NCI-H1436 treated with DMSO at 0.1 percent for 48 hours (cell line): ENCODE measurements at regions not wholly inside any gene's neighbourhood (a gene's known extent, or its start where the extent isn't known, plus 50 kb on each side); places are given as distances from the start of the nearest gene placed in this dataset.

ENCODE experiments used
- DNase-seq: peaks from one replicate; lab custom pipeline; 2025; lab: John Stamatoyannopoulos, UW

DNA sequence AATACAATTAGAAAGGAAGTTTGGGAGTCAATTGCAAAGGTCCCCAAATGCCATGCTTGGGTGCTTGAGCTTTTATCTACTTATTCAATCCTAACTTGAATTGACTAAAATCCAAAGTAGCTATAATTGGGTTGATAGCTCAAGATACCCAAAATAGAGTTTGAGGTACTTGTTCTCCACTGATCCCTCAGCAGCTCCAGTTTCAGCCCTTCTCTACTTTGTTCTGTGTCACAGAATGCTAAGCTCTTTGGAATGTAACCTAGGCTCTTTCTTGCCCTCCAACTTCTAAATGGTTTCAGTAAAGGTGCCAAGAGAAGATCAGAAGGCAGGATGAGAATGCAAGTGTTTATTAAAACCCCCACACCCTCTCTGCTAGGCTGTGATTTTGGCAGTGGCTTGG, 251.4 kb upstream of the CLEC14A start:
- no peak for DNase-seq

- no peak for DNase-seq
These were observed 250.0 kb upstream of the CLEC14A start for GRCh38 chr14:38505973-38506249.

DNA sequence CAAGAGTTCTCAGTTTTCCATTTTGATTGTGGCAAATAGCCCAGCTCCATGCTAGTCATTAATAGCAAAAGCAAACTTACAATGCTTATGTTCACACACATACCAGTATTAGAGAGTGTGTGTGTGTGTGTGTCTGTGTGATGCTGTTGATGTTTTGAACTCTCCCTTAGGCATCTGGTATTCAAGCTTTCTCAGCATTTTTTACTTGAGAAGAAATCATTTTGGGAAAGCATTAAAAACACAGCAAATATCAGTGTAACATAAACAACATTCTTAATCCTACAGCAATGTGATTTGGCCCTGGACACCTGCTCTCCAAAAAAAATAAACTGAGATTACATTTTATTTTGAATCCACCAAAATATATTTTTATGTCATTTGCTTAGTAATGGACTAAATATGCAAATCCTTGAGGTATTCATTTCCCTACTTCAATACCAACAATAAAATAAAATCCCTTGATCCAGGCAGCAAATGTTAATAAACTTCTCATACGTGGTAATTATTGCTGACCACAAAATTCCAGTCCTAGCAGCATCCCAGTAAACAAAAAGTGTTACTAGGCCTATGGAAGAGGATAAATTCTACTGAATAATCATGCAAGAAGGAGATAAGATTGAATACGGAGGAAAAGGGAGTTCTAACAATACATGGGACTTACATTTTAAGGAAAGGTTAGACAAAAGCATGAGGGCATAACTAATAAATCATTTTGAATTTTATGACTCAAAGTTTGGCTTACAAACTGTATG, 249.5 kb upstream of the CLEC14A start:
- no peak for DNase-seq

DNA sequence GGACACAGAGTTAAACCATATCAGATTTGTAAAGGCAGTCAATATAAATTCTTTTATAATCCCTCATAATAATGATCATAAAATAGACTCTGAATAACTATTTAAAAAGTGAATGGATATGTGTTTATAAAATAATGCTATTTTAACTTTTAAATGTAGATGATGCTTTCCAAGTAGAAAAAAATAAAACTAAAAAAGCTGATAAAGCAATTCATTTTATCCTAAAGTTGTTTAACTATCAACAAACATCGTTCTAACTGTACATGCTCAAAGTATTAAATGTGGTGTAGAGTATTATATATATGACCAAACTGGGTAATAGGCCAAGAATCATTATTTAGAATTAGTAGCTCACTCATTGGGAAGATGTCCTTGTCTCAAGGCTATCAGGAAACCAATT, 248.3 kb upstream of the CLEC14A start:
- DNase-seq = no peak

- DNase-seq = no peak
These were observed 246.3 kb upstream of the CLEC14A start for GRCh38 chr14:38502239-38502638.

DNA sequence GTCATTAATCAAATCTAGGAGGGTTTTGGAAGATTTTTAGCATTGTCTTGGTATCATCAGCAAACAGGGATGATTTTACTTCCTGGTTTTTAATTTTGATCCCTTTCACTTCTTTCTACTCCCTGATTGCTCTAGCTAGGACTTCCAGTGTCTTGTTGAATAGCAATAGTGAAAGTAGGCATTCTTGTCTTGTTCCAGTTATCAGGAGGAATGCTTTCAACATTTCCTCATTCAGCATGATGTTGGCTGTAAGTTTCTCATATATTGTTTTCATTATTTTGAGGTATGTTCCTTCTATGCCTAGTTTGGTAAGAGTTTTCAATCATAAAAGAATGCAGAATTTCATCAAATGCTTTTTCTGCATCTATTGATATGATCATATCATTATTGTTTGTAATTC, 244.2 kb upstream of the CLEC14A start:
- DNase-seq = no peak

- no peak for DNase-seq
These were observed 240.2 kb upstream of the CLEC14A start for GRCh38 chr14:38496092-38496491.

DNA sequence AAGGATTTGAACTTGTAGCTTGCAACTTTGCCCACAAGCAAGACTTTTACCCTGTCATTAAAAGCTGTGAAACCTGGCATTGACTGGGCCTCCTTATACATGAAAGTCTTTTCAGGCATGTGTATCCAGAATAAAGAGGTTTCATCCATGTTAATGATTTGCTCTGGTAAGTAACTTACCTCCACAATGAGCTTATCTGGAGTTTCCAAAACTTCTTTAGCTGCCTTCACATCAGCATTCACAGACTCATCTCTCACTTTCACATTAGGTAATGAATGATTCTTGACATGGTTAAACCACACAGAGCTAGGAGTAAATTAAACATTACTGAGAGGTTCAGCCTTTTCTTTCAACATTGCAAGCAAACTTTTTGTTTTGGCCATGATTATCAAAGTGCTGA, 234.4 kb upstream of the CLEC14A start:
- no peak for DNase-seq

GRCh38 chr14:38485026-38485425, 229.1 kb upstream of the CLEC14A start:
- no peak for DNase-seq

DNA sequence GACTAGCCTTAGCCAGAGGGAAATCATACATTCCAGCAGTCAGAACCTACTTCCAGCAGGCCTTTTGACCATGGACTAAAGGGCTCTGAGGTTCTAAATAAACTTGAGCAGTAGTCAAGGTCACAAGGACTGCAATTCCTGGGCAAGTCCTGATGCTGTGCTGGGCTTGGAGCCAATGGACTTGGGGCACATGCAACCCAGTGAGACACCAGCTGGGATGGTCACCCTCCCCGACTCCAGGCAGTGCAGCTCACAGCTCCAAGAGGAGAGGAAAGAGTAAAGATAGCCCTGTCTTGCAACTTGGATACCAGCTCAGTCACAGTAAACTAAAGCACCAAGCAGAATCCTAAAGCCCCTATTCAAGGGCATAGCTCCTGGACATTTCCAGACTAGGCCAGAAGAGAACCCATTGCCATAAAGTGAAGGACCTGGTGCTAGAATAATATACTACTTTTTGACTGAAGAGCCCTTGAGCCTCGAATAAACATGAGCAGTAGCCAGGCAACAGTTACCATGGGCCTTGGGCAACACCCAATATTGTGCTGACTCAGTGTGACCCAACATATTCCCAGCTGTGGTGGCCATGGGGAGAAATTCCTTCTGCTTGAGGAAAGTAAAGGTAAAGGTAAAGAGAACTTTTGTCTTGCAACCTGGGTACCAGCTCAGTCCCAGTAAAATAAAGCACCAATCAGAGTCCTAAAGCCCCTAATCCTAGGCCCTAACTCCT, 226.2 kb upstream of the CLEC14A start:
- no peak for DNase-seq

DNA sequence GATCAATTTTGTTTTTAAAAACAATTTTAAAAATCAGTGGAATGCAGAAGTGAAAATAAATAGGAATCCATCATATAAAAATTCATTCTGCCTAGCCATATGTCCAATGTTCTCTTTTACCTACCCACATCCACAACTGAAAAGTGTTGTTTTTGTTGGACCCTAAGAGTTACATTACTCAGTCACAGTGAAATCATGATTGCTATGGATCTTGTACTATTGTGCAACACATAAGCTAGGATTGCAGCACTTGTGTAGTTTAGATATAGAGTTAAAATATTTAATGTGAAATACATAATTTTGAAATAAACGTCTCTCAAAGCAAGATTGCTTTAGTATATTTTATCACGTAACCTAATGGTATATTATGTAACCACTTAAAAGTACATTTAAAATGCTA, 213.3 kb upstream of the CLEC14A start:
- DNase-seq = no peak

DNA sequence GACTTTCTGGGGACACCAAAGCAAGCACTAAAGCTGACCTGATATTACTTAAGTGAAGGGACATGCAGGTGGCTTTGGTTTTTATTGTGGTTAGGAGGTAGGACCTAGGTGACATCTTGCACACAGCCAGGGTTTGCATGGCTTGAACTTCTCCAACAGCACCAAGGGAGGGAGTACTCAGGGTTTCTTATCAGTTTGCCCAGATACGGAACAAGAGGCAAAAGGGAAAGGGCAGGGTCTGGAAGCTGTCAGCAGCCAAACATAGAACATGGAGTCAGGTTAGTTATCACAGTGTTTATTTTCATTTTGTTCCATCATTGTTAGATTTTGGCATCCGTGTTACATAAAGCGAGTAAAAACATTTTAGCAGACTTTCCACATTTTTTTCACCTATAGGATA, 186.3 kb upstream of the CLEC14A start:
- no peak for DNase-seq

- DNase-seq = no peak
These were observed 176.3 kb upstream of the CLEC14A start for GRCh38 chr14:38432186-38432585.

- no peak for DNase-seq
These were observed 175.3 kb upstream of the CLEC14A start for GRCh38 chr14:38431156-38431555.

DNA sequence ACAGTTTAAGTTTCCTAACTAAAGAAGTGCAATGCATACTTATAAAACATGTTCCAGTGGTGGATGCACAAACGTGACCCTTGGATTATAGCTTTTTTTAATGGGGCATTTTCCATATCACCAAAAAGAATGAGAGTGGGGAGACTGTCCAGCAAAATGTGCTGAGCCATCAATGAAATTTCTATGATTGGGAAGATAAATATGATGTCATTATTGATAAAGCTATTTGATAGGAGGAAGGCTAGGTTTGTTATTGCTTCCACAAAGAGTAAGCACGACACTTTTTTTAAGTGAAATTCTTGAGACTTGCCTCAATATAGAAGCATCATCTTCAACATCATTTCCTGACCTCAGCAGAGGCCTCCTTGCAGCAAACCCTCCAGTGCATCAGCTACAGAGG, 174.6 kb upstream of the CLEC14A start:
- DNase-seq = no peak

DNA sequence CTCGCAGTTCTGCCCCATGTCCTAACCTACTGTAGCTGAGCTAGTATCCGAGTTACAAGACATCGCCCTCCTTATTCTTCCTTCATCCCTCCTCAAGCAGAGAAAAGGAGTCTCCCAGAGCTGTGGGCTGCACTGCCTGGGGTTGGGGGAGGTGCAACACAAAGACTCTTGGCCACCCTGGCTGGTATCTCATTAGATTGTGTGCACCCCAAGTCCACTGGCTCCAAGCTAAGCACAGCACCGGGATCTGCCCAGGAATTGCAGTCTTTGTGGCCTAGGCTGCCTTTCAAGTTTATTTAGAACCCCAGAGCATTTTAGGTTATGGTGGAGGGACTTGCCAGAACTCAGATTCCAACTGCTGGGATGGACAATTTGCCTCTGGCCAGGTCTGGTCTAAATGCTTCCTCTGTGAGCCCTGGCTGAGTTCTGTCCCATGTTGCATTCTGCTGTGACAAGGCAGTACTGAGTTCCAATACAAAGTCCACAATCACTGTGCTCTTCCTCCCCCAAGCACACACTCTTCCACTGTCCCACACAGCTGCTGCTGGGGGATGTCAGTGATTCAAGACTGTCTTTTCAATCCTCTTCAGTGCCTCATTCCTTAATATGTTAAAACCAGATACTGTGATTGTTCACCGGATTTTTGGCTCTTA, 169.6 kb upstream of the CLEC14A start:
- DNase-seq = no peak

GRCh38 chr14:38420048-38420447, 164.2 kb upstream of the CLEC14A start:
- DNase-seq = no peak

DNA sequence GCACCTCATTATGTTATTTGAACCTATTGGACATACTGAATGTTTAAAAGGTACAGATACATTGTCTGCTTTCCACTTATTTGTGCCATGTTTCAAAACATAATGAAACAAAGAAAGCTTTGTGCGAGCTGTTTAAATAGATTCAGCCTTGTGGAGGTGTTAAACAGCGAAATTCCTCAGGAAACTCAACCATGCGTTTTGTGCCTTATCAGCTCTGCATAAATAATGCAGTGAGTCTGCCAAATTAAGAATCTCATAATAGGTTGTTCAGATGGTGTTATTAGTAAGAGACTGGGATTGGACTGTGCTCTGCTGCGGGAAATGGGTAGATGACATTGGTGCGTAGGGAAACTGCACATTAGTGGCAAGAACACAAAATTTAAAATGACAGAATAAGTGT, 163.7 kb upstream of the CLEC14A start:
- no peak for DNase-seq

- no peak for DNase-seq
These were observed 156.8 kb upstream of the CLEC14A start for GRCh38 chr14:38412654-38413053.

- DNase-seq = no peak
These were observed 154.5 kb upstream of the CLEC14A start for GRCh38 chr14:38410442-38410841.

GRCh38 chr14:38409071-38409705, 153.3 kb upstream of the CLEC14A start:
- DNase-seq = no peak

GRCh38 chr14:38405851-38406635, 150.2 kb upstream of the CLEC14A start:
- DNase-seq = peak; percentile 93
